Activated CD4-positive, alpha-beta T cell treated with anti-CD3 and anti-CD28 coated beads, Interleukin-2, Interleukin-6, amounts not matched to agents 100 ng/mL and 50 ng/mL, durations not matched to agents 16 hours and 8 hours (primary cell): ENCODE measurements at regions not wholly inside any gene's neighbourhood (a gene's known extent, or its start where the extent isn't known, plus 50 kb on each side); places are given as distances from the start of the nearest gene placed in this dataset.

ENCODE experiments used
- DNase-seq: peaks from one replicate; pipeline ENCODE4 v3.0.0-alpha.2; 2020

DNA sequence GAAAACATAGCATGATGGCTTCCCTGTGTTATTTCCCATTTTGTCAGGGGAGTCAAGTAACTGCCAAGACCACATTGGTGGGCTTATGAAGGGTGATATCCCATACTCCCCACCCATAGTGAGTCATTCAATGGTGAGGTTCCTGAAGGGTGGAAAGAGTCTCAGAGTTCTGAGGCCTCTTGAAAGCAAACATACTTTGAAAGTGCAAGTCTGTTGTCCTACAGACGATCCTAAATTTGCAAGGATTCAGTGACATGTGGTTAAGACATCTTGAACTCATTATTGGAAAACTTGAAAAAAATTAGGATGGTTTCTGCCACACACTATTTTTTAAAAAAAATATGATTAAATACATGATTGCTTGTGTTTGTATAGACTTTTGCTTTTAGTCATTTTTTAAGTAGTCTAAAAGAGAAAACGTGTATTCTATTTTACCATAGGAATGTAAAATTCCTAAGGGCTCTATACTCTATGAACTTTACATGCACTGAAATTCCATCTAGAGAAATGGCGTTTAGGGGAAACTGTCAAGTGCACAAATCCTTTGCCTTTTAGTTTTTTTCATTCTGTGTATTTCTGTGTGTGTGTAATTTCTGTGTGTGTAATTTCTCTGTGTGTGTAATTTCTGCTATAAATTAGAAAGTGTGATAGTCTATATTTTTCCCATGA is 225.5 kb upstream of the ADAMTS5 start:
- DNase-seq: no peak

GRCh38 chr21:27190601-27191000 is 223.7 kb upstream of the ADAMTS5 start:
- no peak for DNase-seq

- DNase-seq: no peak
Observed at GRCh38 chr21:27189870-27190269, 223.0 kb upstream of the ADAMTS5 start.

DNA sequence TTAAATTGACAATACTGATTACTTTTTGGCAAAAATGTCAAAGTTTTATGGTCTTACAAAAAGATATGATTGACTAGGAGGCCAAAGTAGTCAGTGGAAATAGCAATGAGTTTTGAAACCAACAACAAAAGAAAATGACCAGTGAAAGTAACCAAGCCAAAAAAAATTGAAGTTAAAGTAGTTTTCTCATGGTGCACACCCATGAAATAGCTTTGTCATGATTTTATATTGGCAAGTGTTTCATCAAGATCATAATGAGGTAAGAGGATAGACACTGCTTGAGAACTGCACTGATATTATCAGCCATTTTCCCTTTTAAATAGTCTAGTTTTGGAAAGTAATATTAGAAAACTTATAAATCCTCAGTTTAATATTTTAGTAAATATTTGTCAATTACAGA is 206.2 kb upstream of the ADAMTS5 start:
- DNase-seq: no peak

- no peak for DNase-seq
Observed at GRCh38 chr21:27171707-27172106, 204.8 kb upstream of the ADAMTS5 start.

DNA sequence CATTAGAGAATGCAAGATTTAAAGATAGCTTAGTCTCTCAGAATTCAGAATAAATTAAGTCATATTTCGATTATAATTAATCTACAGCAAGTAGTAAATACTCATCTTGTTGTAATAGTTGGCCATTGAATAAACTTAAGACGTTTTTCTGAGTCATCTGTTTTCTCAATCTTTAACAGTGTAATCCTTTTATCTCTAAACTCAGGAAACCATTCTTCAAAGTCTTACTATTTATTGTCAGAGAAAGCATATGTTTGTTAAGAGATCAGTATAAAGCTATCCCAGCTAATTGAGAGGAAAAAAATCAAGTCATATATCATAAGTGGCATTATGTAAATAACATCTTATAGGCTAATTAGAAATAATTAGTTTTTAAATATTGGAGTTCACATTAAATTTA is 201.2 kb upstream of the ADAMTS5 start:
- no peak for DNase-seq

DNA sequence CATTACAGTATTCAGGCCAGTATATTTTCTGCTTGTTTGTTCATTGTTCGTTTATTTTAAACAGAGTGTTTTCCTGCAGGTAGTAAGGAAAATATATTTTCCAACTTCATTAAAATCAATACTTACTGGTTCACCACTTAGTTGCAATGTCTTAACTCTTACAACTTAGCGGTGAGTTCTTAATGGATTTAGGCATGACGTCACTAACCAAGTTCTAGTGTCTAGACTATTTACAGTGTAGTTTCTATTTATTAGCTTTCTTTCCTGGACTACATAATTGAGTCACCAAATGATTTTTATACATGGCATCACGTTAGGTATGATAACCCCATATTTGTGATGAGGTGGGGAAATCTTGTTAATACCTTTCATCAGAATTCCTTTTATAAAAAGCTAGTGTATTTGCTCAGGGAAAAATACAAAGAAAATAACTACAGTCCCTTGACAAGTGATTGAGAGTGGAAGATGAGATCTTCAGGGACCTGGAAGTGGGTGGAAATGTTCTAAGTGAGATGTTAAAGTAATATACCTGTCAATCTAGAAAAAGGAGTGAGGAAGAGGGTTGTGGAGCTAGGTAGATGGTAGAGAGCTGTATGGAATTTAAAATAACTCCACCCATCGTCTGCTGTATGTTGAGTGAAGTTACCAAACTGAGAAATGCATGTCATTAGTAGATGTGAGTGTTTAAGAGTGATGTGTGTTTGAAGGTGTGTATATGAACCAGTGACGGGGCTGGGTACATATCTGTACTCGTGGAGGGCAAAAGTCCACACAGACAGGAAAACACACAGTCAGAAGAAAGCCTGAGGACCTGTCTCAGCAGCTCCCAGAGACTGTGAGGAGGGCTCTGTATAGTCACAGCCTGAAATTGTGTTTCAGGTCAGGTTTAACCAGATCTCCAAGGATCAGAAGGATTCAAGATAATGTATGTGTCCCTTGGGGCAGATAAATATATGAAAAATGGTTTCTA is 197.6 kb upstream of the ADAMTS5 start:
- DNase-seq: no peak

- DNase-seq: no peak
Observed at GRCh38 chr21:27158967-27159366, 192.1 kb upstream of the ADAMTS5 start.

GRCh38 chr21:27157097-27157496 is 190.2 kb upstream of the ADAMTS5 start:
- no peak for DNase-seq

DNA sequence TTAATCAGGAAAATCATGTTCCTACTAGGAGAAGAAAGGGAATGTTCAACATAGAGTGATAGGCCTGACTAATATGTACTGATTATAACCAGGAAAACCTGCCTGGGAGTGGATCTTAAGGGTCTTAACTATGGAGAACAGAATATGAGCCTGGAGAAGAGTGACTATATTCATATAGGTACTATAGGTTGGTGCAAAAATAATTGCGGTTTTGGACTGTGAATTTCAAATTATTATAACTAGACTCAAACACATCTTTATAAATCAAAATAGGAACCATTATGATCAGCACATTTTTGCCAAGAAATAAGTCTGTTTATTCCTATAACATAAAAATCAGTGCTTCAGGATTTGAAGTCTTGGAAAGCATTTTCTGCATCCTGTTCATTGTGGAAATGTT is 189.8 kb upstream of the ADAMTS5 start:
- DNase-seq: no peak

DNA sequence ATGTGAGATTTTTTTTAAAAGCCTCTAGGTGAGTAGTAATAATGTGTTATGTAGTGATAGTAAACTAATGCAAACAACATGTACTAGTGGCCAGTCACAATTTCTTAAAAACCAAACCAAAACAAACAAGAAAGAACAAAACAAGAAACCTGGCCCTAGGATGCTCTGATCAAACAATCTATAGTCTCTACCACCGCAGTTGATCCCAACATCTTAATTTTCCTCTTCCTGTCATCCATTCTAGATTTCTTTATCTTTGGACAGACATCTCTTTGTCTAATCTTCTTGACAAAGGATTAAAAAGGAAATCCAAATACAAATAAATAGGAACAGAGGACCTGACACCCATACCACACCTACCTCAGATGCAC is 188.2 kb upstream of the ADAMTS5 start:
- no peak for DNase-seq

DNA sequence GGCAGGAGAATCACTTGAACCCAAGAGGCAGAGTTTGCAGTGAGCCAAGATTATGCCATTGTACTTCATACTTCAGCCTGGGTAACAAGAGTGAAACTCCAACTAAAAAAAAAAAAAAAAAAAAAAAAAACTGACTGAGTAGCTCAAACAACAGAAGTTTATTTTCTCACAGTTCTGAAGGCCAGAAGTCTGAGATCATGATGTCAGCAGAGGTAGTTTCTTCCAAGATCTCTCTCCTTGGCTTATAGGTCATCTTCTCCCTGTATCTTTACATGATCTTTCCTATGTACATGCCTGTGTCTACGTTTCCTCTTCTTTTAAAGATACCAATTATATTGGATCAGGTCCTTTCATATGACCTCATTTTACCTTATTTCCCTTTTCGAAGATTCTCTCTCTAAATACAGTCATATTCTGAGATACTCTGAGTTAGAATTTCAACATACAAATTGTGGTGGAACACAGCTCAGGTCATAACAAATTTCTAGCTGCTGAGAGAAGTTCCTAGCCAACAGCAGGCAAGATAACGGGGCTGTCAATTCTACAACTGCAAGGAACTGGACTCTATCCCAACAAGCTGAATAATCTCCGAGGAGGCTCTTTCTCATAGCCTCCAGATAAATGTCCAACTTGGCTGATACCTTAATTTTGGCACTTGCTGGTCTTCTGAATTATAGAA is 187.7 kb upstream of the ADAMTS5 start:
- no peak for DNase-seq

DNA sequence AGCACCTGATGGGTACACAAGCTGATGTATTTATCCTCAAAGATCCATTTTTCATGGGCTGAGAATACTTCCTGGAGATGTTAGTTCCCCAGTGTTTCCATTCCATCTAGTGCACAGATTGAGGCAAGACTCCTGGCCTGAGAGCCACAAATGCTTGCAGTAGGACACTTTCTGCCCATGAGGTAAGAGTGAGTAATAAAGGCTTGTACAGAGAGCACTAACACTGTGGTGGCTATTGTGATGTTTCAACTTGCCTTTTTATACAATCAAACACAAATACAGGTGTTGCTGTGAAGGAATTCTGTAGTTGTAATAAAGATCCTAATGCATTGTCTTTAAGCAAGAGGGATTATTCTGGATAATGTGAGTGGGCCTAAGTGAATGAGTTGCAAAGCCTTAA is 186.1 kb upstream of the ADAMTS5 start:
- DNase-seq: no peak

GRCh38 chr21:27149034-27149433 is 182.1 kb upstream of the ADAMTS5 start:
- DNase-seq: no peak

- no peak for DNase-seq
Observed at GRCh38 chr21:27146268-27146667, 179.4 kb upstream of the ADAMTS5 start.

GRCh38 chr21:27145134-27145798 is 178.4 kb upstream of the ADAMTS5 start:
- no peak for DNase-seq

- no peak for DNase-seq
Observed at GRCh38 chr21:27143476-27143875, 176.6 kb upstream of the ADAMTS5 start.

- DNase-seq: no peak
Observed at GRCh38 chr21:27139526-27139925, 172.6 kb upstream of the ADAMTS5 start.

GRCh38 chr21:27134516-27134915 is 167.6 kb upstream of the ADAMTS5 start:
- DNase-seq: no peak

- DNase-seq: no peak
Observed at GRCh38 chr21:27132266-27132665, 165.4 kb upstream of the ADAMTS5 start.

GRCh38 chr21:27130154-27130553 is 163.3 kb upstream of the ADAMTS5 start:
- DNase-seq: no peak

DNA sequence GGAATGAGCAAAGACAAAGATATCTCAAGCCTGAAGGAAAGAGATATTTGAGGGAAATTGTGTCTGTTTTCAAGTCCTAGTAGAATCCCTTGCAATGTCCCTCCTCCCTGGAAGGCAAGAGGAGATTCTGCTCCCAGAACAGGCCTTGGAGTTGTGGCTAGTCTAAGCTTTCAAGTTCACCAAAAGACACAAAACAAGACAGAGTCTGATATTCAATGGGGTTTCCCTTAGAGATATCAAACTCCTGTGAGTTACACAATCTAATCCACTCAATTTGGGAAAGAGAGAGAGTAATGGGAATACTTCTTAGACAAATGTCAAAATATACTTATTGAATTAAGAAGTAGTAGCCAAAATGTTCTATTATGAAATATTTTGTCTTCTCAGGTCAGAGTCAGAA is 162.8 kb upstream of the ADAMTS5 start:
- no peak for DNase-seq

DNA sequence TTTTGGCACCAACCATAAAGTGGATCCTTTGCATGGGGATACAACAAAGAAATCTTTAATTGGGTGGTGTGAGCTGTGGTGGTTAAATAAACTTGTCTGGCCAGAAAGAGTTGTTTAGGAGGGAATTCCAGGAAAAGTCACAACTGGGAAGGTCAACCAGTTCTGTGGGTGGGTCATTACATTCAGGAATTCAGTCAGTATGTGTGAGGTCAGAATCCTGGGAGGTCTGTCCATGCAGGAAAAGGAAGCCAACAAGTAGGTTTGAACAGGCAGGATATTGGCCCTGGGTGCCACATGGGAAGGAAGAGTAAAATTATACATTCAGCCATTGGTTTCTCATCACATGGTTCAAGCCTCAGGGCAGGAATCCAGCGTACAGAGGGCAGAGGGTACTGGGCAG is 162.3 kb upstream of the ADAMTS5 start:
- no peak for DNase-seq
